IMR-90 (cell line): ENCODE measurements at regions not wholly inside any gene's neighbourhood (a gene's known extent, or its start where the extent isn't known, plus 50 kb on each side); places are given as distances from the start of the nearest gene placed in this dataset.
"Not testable (repeated sequence)": the region's sequence is repeated elsewhere in the genome, so short reads cannot be mapped to it uniquely, and the experiment has no call there.

Experiments
- ATAC-seq: fragments of 200-7000 bp; cut with Tn5 transposase; 2 replicates; pipeline ENCODE4 v1.9.1; 2020; ENCODE audit warnings: low read depth, mild to moderate bottlenecking, moderate library complexity
- BruUV-seq: library from RNA; stranded (reverse); fragments of 400-500 nt; replicated peaks from 2 replicates; lab custom pipeline; 2021; lab: Mats Ljungman, UMichigan
- CTCF ChIA-PET: fragments of 300-600 bp; formaldehyde crosslinking; extraction: SDS; loops from one replicate; lab custom pipeline; 2021; ENCODE audit warnings: antibody characterized with exemption; lab: Yijun Ruan, JAX
- POLR2A ChIA-PET: fragments of 300-600 bp; sonication (Branson Sonifier 250); formaldehyde crosslinking; loops from one replicate; lab custom pipeline; 2022; ENCODE audit warnings: antibody characterized with exemption; ENCODE audit not compliant: unreplicated experiment; lab: Charles Lee
- DNase-seq: peaks from one replicate; pipeline ENCODE4 v3.0.0; 2013
- H2AFZ ChIP-seq: replicated peaks from 2 replicates; pipeline ENCODE3; 2013; ENCODE audit warnings: low read length, mild to moderate bottlenecking; ENCODE audit not compliant: poor library complexity
- H2AK5ac ChIP-seq: 2 replicates; pipeline ENCODE4 v1.6.1; 2013; ENCODE audit warnings: low read depth, low read length, inconsistent platforms
- H2AK9ac ChIP-seq: replicated peaks from 2 replicates; pipeline ENCODE3; 2013; ENCODE audit warnings: mild to moderate bottlenecking, low read depth, low read length, moderate library complexity; ENCODE audit not compliant: poor library complexity
- H2BK120ac ChIP-seq: 2 replicates; pipeline ENCODE4 v1.6.1; 2013; ENCODE audit warnings: low read depth, low read length, inconsistent platforms
- H2BK15ac ChIP-seq: 3 replicates; pipeline ENCODE4 v1.6.1; 2013; ENCODE audit warnings: low read depth, low read length, inconsistent platforms
- H2BK20ac ChIP-seq: 2 replicates; pipeline ENCODE4 v1.6.1; 2013; ENCODE audit warnings: low read depth, mild to moderate bottlenecking, inconsistent platforms, low read length, moderate library complexity
- H2BK5ac ChIP-seq: 2 replicates; pipeline ENCODE4 v1.6.1; 2013; ENCODE audit warnings: mild to moderate bottlenecking, low read depth, low read length, inconsistent platforms; ENCODE audit not compliant: poor library complexity, severe bottlenecking
- H3K14ac ChIP-seq: replicated peaks from 2 replicates; pipeline ENCODE4 v1.6.1; 2013; ENCODE audit warnings: low read depth, low read length, inconsistent platforms
- H3K18ac ChIP-seq: 2 replicates; pipeline ENCODE4 v1.6.1; 2013; ENCODE audit warnings: low read depth, low read length, control low read depth
- H3K23ac ChIP-seq: 2 replicates; pipeline ENCODE4 v1.6.1; 2013; ENCODE audit warnings: low read depth, low read length, inconsistent platforms
- H3K27ac ChIP-seq: 2 replicates; pipeline ENCODE4 v1.5.1; 2013; ENCODE audit warnings: mild to moderate bottlenecking, control low read depth, low read length; ENCODE audit not compliant: insufficient read depth
- H3K27me3 ChIP-seq: 2 replicates; pipeline ENCODE4 v1.6.1; 2013; ENCODE audit warnings: low read length; ENCODE audit not compliant: control insufficient read depth, insufficient read depth
- H3K36me3 ChIP-seq: 2 replicates; pipeline ENCODE4 v1.6.1; 2013; ENCODE audit warnings: low read length, mixed read lengths; ENCODE audit not compliant: control insufficient read depth, insufficient read depth
- H3K4ac ChIP-seq: 2 replicates; pipeline ENCODE4 v1.6.1; 2013; ENCODE audit warnings: low read depth, low read length, inconsistent platforms
- H3K4me1 ChIP-seq: 2 replicates; pipeline ENCODE4 v1.6.1; 2013; ENCODE audit warnings: low read length, mixed read lengths; ENCODE audit not compliant: control insufficient read depth, insufficient read depth
- H3K4me2 ChIP-seq: 2 replicates; pipeline ENCODE4 v1.6.1; 2013; ENCODE audit warnings: low read depth, mild to moderate bottlenecking, control low read depth, low read length, moderate library complexity
- H3K4me3 ChIP-seq: 2 replicates; pipeline ENCODE4 v1.5.1; 2013; ENCODE audit warnings: low read depth, mild to moderate bottlenecking, control low read depth, low read length, moderate library complexity; ENCODE audit not compliant: insufficient read depth
- H3K56ac ChIP-seq: 2 replicates; pipeline ENCODE4 v1.6.1; 2013; ENCODE audit warnings: low read length, inconsistent platforms; ENCODE audit not compliant: insufficient read depth; ENCODE audit errors: extremely low read depth
- H3K79me1 ChIP-seq, 2 experiments: 2 replicates each; pipeline ENCODE4 v1.6.1; 2013; ENCODE audit warnings: low read length in 2 of 2, inconsistent platforms in 1 of 2, low read depth in 1 of 2
- H3K9ac ChIP-seq: 2 replicates; pipeline ENCODE4 v1.6.1; 2013; ENCODE audit warnings: low read depth, low read length, control low read depth
- H3K9me1 ChIP-seq: 2 replicates; pipeline ENCODE4 v1.6.1; 2013; ENCODE audit warnings: low read length, inconsistent platforms; ENCODE audit not compliant: insufficient read depth
- H3K9me3 ChIP-seq: 2 replicates; pipeline ENCODE4 v1.6.1; 2013; ENCODE audit warnings: low read length; ENCODE audit not compliant: control insufficient read depth, insufficient read depth
- H4K20me1 ChIP-seq: 2 replicates; pipeline ENCODE4 v1.6.1; 2013; ENCODE audit warnings: low read length, inconsistent platforms; ENCODE audit not compliant: insufficient read depth
- H4K5ac ChIP-seq: 2 replicates; pipeline ENCODE4 v1.6.1; 2013; ENCODE audit warnings: mild to moderate bottlenecking, low read depth, low read length, control low read depth
- H4K8ac ChIP-seq, 2 experiments: 2 replicates each; pipeline ENCODE4 v1.6.1; 2013; ENCODE audit warnings: low read depth in 2 of 2, low read length in 2 of 2, control low read depth in 1 of 2, inconsistent platforms in 1 of 2
- H4K91ac ChIP-seq: 2 replicates; pipeline ENCODE4 v1.6.1; 2013; ENCODE audit warnings: low read depth, low read length, inconsistent platforms; ENCODE audit not compliant: insufficient read depth
- WGBS, 2 experiments: methylation state at CpG; one replicate each; pipeline versions ENCODE4 v1.1.5 to v1.1.7; 2013; ENCODE audit warnings: missing lambda C conversion rate in 2 of 2; ENCODE audit not compliant: insufficient read length in 1 of 2; ENCODE audit errors: extremely low coverage in 2 of 2; 5-methylcytosine and 5-hydroxymethylcytosine counted together
- dilution Hi-C: fragments of 300-500 bp; cut with HindIII; formaldehyde crosslinking; loops from one replicate; pipeline ENCODE4 v1.14.3; 2018; ENCODE audit warnings: low sequenced_read_pairs; ENCODE audit not compliant: unreplicated experiment
- in situ Hi-C: fragments of 300-500 bp; cut with MboI; formaldehyde crosslinking; loops from 3 replicates; pipeline ENCODE4 v1.14.3; 2019; ENCODE audit warnings: low sequenced_read_pairs, inconsistent platforms, mixed read lengths
- intact Hi-C: fragments of 100-400 bp; cut with micrococcal nuclease; formaldehyde crosslinking; loops from 2 replicates; pipeline ENCODE4 v1.10.0; 2022

GRCh38 chr21:13877503-13877902, 267.9 kb downstream of the POTED start:
- DNase-seq, H3K4ac ChIP-seq, H3K4me3 ChIP-seq, dilution Hi-C loops, H3K18ac ChIP-seq, H4K91ac ChIP-seq, H3K14ac ChIP-seq, H2BK120ac ChIP-seq, H2AK5ac ChIP-seq, CTCF ChIA-PET, H3K9me1 ChIP-seq, H3K56ac ChIP-seq, H3K9me3 ChIP-seq, H2AK9ac ChIP-seq, H3K36me3 ChIP-seq, H3K4me1 ChIP-seq, H3K27me3 ChIP-seq, BruUV-seq, H2AFZ ChIP-seq, in situ Hi-C loops, H2BK20ac ChIP-seq, H3K23ac ChIP-seq, H3K4me2 ChIP-seq, H2BK5ac ChIP-seq, POLR2A ChIA-PET, ATAC-seq, H3K27ac ChIP-seq, H4K20me1 ChIP-seq, H2BK15ac ChIP-seq, H3K9ac ChIP-seq, H4K5ac ChIP-seq, H3K79me1 ChIP-seq, intact Hi-C loops, H4K8ac ChIP-seq: not testable (repeated sequence)
- no CpG with 5 or more reads among the region's 4 CpGs for WGBS, 2 experiments

- H3K79me1 ChIP-seq, CTCF ChIA-PET, H3K56ac ChIP-seq, H3K4ac ChIP-seq, H3K27ac ChIP-seq, H2AK5ac ChIP-seq, H2BK5ac ChIP-seq, H3K4me1 ChIP-seq, H3K14ac ChIP-seq, H4K91ac ChIP-seq, H3K9me1 ChIP-seq, H2BK15ac ChIP-seq, H4K5ac ChIP-seq, H2BK20ac ChIP-seq, H3K9me3 ChIP-seq, dilution Hi-C loops, H4K8ac ChIP-seq, H3K23ac ChIP-seq, H3K4me2 ChIP-seq, in situ Hi-C loops, H3K36me3 ChIP-seq, DNase-seq, H2AFZ ChIP-seq, H2AK9ac ChIP-seq, ATAC-seq, H3K18ac ChIP-seq, H3K27me3 ChIP-seq, POLR2A ChIA-PET, H2BK120ac ChIP-seq, intact Hi-C loops, H3K9ac ChIP-seq, H3K4me3 ChIP-seq, BruUV-seq, H4K20me1 ChIP-seq: not testable (repeated sequence)
Observed at GRCh38 chr21:13876999-13877398, 267.4 kb downstream of the POTED start.
